IMR-90 (cell line): ENCODE measurements at regions not wholly inside any gene's neighbourhood (a gene's known extent, or its start where the extent isn't known, plus 50 kb on each side); places are given as distances from the start of the nearest gene placed in this dataset.

Experiments
- ATAC-seq: fragments of 200-7000 bp; cut with Tn5 transposase; 2 replicates; pipeline ENCODE4 v1.9.1; 2020; ENCODE audit warnings: low read depth, mild to moderate bottlenecking, moderate library complexity
- BruUV-seq: library from RNA; stranded (reverse); fragments of 400-500 nt; replicated peaks from 2 replicates; lab custom pipeline; 2021; lab: Mats Ljungman, UMichigan
- CTCF ChIA-PET: fragments of 300-600 bp; formaldehyde crosslinking; extraction: SDS; loops from one replicate; lab custom pipeline; 2021; ENCODE audit warnings: antibody characterized with exemption; lab: Yijun Ruan, JAX
- POLR2A ChIA-PET: fragments of 300-600 bp; sonication (Branson Sonifier 250); formaldehyde crosslinking; loops from one replicate; lab custom pipeline; 2022; ENCODE audit warnings: antibody characterized with exemption; ENCODE audit not compliant: unreplicated experiment; lab: Charles Lee
- DNase-seq: peaks from one replicate; pipeline ENCODE4 v3.0.0; 2013
- H2AFZ ChIP-seq: replicated peaks from 2 replicates; pipeline ENCODE3; 2013; ENCODE audit warnings: low read length, mild to moderate bottlenecking; ENCODE audit not compliant: poor library complexity
- H2AK5ac ChIP-seq: 2 replicates; pipeline ENCODE4 v1.6.1; 2013; ENCODE audit warnings: low read depth, low read length, inconsistent platforms
- H2AK9ac ChIP-seq: replicated peaks from 2 replicates; pipeline ENCODE3; 2013; ENCODE audit warnings: mild to moderate bottlenecking, low read depth, low read length, moderate library complexity; ENCODE audit not compliant: poor library complexity
- H2BK120ac ChIP-seq: 2 replicates; pipeline ENCODE4 v1.6.1; 2013; ENCODE audit warnings: low read depth, low read length, inconsistent platforms
- H2BK15ac ChIP-seq: 3 replicates; pipeline ENCODE4 v1.6.1; 2013; ENCODE audit warnings: low read depth, low read length, inconsistent platforms
- H2BK20ac ChIP-seq: 2 replicates; pipeline ENCODE4 v1.6.1; 2013; ENCODE audit warnings: low read depth, mild to moderate bottlenecking, inconsistent platforms, low read length, moderate library complexity
- H2BK5ac ChIP-seq: 2 replicates; pipeline ENCODE4 v1.6.1; 2013; ENCODE audit warnings: mild to moderate bottlenecking, low read depth, low read length, inconsistent platforms; ENCODE audit not compliant: poor library complexity, severe bottlenecking
- H3K14ac ChIP-seq: replicated peaks from 2 replicates; pipeline ENCODE4 v1.6.1; 2013; ENCODE audit warnings: low read depth, low read length, inconsistent platforms
- H3K18ac ChIP-seq: 2 replicates; pipeline ENCODE4 v1.6.1; 2013; ENCODE audit warnings: low read depth, low read length, control low read depth
- H3K23ac ChIP-seq: 2 replicates; pipeline ENCODE4 v1.6.1; 2013; ENCODE audit warnings: low read depth, low read length, inconsistent platforms
- H3K27ac ChIP-seq: 2 replicates; pipeline ENCODE4 v1.5.1; 2013; ENCODE audit warnings: mild to moderate bottlenecking, control low read depth, low read length; ENCODE audit not compliant: insufficient read depth
- H3K27me3 ChIP-seq: 2 replicates; pipeline ENCODE4 v1.6.1; 2013; ENCODE audit warnings: low read length; ENCODE audit not compliant: control insufficient read depth, insufficient read depth
- H3K36me3 ChIP-seq: 2 replicates; pipeline ENCODE4 v1.6.1; 2013; ENCODE audit warnings: low read length, mixed read lengths; ENCODE audit not compliant: control insufficient read depth, insufficient read depth
- H3K4ac ChIP-seq: 2 replicates; pipeline ENCODE4 v1.6.1; 2013; ENCODE audit warnings: low read depth, low read length, inconsistent platforms
- H3K4me1 ChIP-seq: 2 replicates; pipeline ENCODE4 v1.6.1; 2013; ENCODE audit warnings: low read length, mixed read lengths; ENCODE audit not compliant: control insufficient read depth, insufficient read depth
- H3K4me2 ChIP-seq: 2 replicates; pipeline ENCODE4 v1.6.1; 2013; ENCODE audit warnings: low read depth, mild to moderate bottlenecking, control low read depth, low read length, moderate library complexity
- H3K4me3 ChIP-seq: 2 replicates; pipeline ENCODE4 v1.5.1; 2013; ENCODE audit warnings: low read depth, mild to moderate bottlenecking, control low read depth, low read length, moderate library complexity; ENCODE audit not compliant: insufficient read depth
- H3K56ac ChIP-seq: 2 replicates; pipeline ENCODE4 v1.6.1; 2013; ENCODE audit warnings: low read length, inconsistent platforms; ENCODE audit not compliant: insufficient read depth; ENCODE audit errors: extremely low read depth
- H3K79me1 ChIP-seq, 2 experiments: 2 replicates each; pipeline ENCODE4 v1.6.1; 2013; ENCODE audit warnings: low read length in 2 of 2, inconsistent platforms in 1 of 2, low read depth in 1 of 2
- H3K9ac ChIP-seq: 2 replicates; pipeline ENCODE4 v1.6.1; 2013; ENCODE audit warnings: low read depth, low read length, control low read depth
- H3K9me1 ChIP-seq: 2 replicates; pipeline ENCODE4 v1.6.1; 2013; ENCODE audit warnings: low read length, inconsistent platforms; ENCODE audit not compliant: insufficient read depth
- H3K9me3 ChIP-seq: 2 replicates; pipeline ENCODE4 v1.6.1; 2013; ENCODE audit warnings: low read length; ENCODE audit not compliant: control insufficient read depth, insufficient read depth
- H4K20me1 ChIP-seq: 2 replicates; pipeline ENCODE4 v1.6.1; 2013; ENCODE audit warnings: low read length, inconsistent platforms; ENCODE audit not compliant: insufficient read depth
- H4K5ac ChIP-seq: 2 replicates; pipeline ENCODE4 v1.6.1; 2013; ENCODE audit warnings: mild to moderate bottlenecking, low read depth, low read length, control low read depth
- H4K8ac ChIP-seq, 2 experiments: 2 replicates each; pipeline ENCODE4 v1.6.1; 2013; ENCODE audit warnings: low read depth in 2 of 2, low read length in 2 of 2, control low read depth in 1 of 2, inconsistent platforms in 1 of 2
- H4K91ac ChIP-seq: 2 replicates; pipeline ENCODE4 v1.6.1; 2013; ENCODE audit warnings: low read depth, low read length, inconsistent platforms; ENCODE audit not compliant: insufficient read depth
- CHD1 ChIP-seq: IDR thresholded peaks from 2 replicates; pipeline ENCODE4 v1.6.1; 2012; ENCODE audit warnings: low read depth, low read length, improper control_type of control experiment
- ELK1 ChIP-seq: fragments of 150-350 bp; IDR thresholded peaks from 2 replicates; pipeline ENCODE4 v1.6.1; 2016; ENCODE audit warnings: low read depth, mild to moderate bottlenecking, low read length, moderate library complexity, borderline replicate concordance
- NFE2L2 ChIP-seq: fragments of 150-350 bp; IDR thresholded peaks from 2 replicates; pipeline ENCODE4 v1.6.1; 2016; ENCODE audit warnings: low read depth, mild to moderate bottlenecking, low read length
- RAD21 ChIP-seq: IDR thresholded peaks from 2 replicates; pipeline ENCODE4 v1.6.1; 2012; ENCODE audit warnings: low read length, improper control_type of control experiment
- SMC3 ChIP-seq: fragments of 150-350 bp; IDR thresholded peaks from 2 replicates; pipeline ENCODE4 v1.6.1; 2016; ENCODE audit warnings: low read depth, mild to moderate bottlenecking, antibody characterized with exemption, low read length, moderate library complexity
- WGBS, 2 experiments: methylation state at CpG; one replicate each; pipeline versions ENCODE4 v1.1.5 to v1.1.7; 2013; ENCODE audit warnings: missing lambda C conversion rate in 2 of 2; ENCODE audit not compliant: insufficient read length in 1 of 2; ENCODE audit errors: extremely low coverage in 2 of 2; 5-methylcytosine and 5-hydroxymethylcytosine counted together
- dilution Hi-C: fragments of 300-500 bp; cut with HindIII; formaldehyde crosslinking; loops from one replicate; pipeline ENCODE4 v1.14.3; 2018; ENCODE audit warnings: low sequenced_read_pairs; ENCODE audit not compliant: unreplicated experiment
- in situ Hi-C: fragments of 300-500 bp; cut with MboI; formaldehyde crosslinking; loops from 3 replicates; pipeline ENCODE4 v1.14.3; 2019; ENCODE audit warnings: low sequenced_read_pairs, inconsistent platforms, mixed read lengths
- intact Hi-C: fragments of 100-400 bp; cut with micrococcal nuclease; formaldehyde crosslinking; loops from 2 replicates; pipeline ENCODE4 v1.10.0; 2022

- no peak overlapping the region for H3K56ac ChIP-seq
- no peak overlapping the region for H4K5ac ChIP-seq
- H2BK15ac ChIP-seq, result no peak overlapping the region
- H3K9ac ChIP-seq, result no peak overlapping the region
- H2AFZ ChIP-seq, result no peak overlapping the region
- no peaks in the 10 kb centered on the region for H3K27me3 ChIP-seq
- H2BK120ac ChIP-seq, result no peak overlapping the region
- H2AK9ac ChIP-seq, result peak overlapping the region; percentile 71
- no peak overlapping the region for H3K4ac ChIP-seq
- no peak for TF ChIP-seq CHD1
- no peak for TF ChIP-seq SMC3
- no peak for TF ChIP-seq ELK1
- no peak for TF ChIP-seq NFE2L2
- TF ChIP-seq RAD21, result no peak
- no peak overlapping the region for H4K8ac ChIP-seq
- no peaks in the 10 kb centered on the region for H3K9me3 ChIP-seq
- no peak overlapping the region for H3K23ac ChIP-seq
- dilution Hi-C loops (no loop called here), in situ Hi-C loops (no loop called here), intact Hi-C loops (no loop called here)
- DNase-seq (no peak), ATAC-seq (no peak)
- no peaks in the 10 kb centered on the region for H3K79me1 ChIP-seq
- H2AK5ac ChIP-seq, result no peak overlapping the region
- no peaks in the 10 kb centered on the region for H4K20me1 ChIP-seq
- CTCF ChIA-PET, result no interaction called here
- POLR2A ChIA-PET, result no interaction called here
- no peaks in the 10 kb centered on the region for H3K36me3 ChIP-seq
- H3K4me2 ChIP-seq, result no peak overlapping the region
- 67% methylated on average over 1 of the region's 4 CpGs; no CpG with 5 or more reads in 1 of the 2 experiments for WGBS, 2 experiments
- no peak overlapping the region for H2BK20ac ChIP-seq
- H2BK5ac ChIP-seq, result no peak overlapping the region
- H3K9me1 ChIP-seq, result no peaks in the 10 kb centered on the region
- H3K27ac ChIP-seq, result no peak overlapping the region
- H3K4me3 ChIP-seq, result no peak overlapping the region
- H3K14ac ChIP-seq, result no peak overlapping the region
- no peak overlapping the region for H3K18ac ChIP-seq
- no peak overlapping the region for H4K91ac ChIP-seq
- H3K4me1 ChIP-seq, result no peaks in the 10 kb centered on the region
- no TSS peak for BruUV-seq
These were observed 417.7 kb upstream of the CLINT1 start for GRCh38 chr5:158276692-158277091.
